ENCODE measurements at regions not wholly inside any gene's neighbourhood (a gene's known extent, or its start where the extent isn't known, plus 50 kb on each side); places are given as distances from the start of the nearest gene placed in this dataset.

DNA sequence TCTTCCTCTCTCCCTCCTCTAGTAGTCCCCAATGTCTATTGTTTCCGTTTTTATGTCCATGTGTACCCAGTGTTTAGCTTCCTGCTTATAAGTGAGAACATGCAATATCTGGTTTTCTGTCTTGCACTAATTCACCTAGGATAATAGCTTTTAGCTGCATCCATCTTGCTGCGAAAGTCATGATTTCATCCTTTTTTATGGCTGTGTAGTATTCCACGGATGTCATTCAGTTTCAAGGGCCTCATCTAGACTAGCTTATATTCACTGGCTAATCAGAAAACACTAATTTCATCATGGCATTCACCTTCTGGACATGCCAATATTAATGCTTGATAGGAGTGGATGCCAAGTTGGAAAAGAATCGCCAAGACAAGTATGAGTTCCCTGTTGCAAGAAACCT is 619.6 kb upstream of the AUTS2 start:
- TF ChIP-seq, protein P1, sequence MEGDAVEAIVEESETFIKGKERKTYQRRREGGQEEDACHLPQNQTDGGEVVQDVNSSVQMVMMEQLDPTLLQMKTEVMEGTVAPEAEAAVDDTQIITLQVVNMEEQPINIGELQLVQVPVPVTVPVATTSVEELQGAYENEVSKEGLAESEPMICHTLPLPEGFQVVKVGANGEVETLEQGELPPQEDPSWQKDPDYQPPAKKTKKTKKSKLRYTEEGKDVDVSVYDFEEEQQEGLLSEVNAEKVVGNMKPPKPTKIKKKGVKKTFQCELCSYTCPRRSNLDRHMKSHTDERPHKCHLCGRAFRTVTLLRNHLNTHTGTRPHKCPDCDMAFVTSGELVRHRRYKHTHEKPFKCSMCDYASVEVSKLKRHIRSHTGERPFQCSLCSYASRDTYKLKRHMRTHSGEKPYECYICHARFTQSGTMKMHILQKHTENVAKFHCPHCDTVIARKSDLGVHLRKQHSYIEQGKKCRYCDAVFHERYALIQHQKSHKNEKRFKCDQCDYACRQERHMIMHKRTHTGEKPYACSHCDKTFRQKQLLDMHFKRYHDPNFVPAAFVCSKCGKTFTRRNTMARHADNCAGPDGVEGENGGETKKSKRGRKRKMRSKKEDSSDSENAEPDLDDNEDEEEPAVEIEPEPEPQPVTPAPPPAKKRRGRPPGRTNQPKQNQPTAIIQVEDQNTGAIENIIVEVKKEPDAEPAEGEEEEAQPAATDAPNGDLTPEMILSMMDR (IDR thresholded peaks at IDR 0.05; ENCODE audit: low read length), result no peak
- no peak for TF ChIP-seq EZH2 (optimal IDR thresholded peaks at IDR 0.05; ENCODE audit: low read depth, low read length)
